ENCODE measurements at regions not wholly inside any gene's neighbourhood (a gene's known extent, or its start where the extent isn't known, plus 50 kb on each side); places are given as distances from the start of the nearest gene placed in this dataset.
"Not testable (repeated sequence)": the region's sequence is repeated elsewhere in the genome, so short reads cannot be mapped to it uniquely, and the experiment has no call there.

- no peak for DNase-seq (ENCODE audit: low spot score)
Observed at GRCh38 chr4:110848787-110849186, 225.9 kb upstream of the PITX2 start.

DNA sequence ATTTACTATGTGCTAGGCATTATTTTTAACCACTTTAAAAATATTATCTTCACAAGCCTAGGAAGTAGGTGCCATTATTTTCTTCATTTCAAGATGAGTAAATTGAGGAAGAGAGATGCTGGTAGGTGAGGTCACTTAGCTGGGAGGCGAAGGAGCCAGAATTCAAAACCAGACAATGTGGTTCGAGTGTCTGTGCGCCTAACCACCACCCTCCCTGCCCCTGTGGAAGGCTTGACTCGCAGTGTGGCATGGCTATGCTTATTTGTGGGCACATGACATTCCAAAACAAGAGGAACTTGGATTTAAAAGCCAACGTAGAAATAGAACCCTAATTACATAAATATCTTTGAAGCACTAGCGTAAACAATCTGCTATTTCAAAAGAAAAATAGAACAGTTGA, 226.6 kb upstream of the PITX2 start:
- no peak for DNase-seq (ENCODE audit: low spot score)

GRCh38 chr4:110850461-110851442, 227.9 kb upstream of the PITX2 start:
- DNase-seq (ENCODE audit: low spot score), result no peak

DNA sequence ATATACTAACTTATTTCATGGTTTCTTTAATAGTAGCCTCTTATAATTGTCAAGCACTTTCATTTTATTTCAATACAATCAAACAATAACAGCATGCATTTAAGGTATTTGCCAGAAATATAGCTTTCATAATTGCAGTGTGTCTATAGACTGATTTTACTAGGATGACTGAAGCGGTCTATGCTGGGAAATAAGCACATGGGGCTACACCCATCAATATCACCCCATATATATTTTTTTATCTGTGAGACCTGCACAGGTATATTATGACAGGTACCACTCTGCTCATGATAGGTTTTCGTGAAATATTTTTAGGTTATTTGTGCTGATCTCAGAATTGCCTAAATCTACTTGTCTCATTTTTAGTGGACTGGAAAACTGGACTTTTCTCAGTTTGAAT, 229.1 kb upstream of the PITX2 start:
- no peak for DNase-seq (ENCODE audit: low spot score)

GRCh38 chr4:110852793-110853192, 229.9 kb upstream of the PITX2 start:
- no peak for DNase-seq (ENCODE audit: low spot score)

- no peak for DNase-seq (ENCODE audit: low spot score)
Observed at GRCh38 chr4:110853242-110853641, 230.4 kb upstream of the PITX2 start.

- DNase-seq (ENCODE audit: low spot score), result peak; percentile 32
Observed at GRCh38 chr4:110854021-110854678, 231.3 kb upstream of the PITX2 start.

GRCh38 chr4:110860125-110860524, 237.2 kb upstream of the PITX2 start:
- DNase-seq (ENCODE audit: low spot score), result no peak

DNA sequence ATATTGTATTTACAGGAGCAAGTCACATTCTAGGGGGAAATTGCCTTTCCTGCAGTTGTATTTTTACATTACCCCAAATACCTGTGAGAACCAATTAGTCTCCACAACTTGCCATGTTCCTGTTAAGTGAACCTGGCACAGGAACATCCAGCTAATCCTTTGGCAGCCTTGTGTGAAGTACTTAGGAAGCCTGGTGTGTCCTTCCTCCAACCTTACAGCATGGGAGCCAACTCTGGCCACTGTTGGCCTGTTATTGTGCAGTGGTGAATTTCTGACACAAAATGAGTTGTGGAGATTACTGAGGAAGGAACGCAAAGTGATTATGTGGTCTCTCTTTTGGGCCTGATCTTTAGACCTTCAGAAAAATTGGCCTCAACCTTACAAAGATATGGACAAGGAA, 238.0 kb upstream of the PITX2 start:
- no peak for DNase-seq (ENCODE audit: low spot score)

DNA sequence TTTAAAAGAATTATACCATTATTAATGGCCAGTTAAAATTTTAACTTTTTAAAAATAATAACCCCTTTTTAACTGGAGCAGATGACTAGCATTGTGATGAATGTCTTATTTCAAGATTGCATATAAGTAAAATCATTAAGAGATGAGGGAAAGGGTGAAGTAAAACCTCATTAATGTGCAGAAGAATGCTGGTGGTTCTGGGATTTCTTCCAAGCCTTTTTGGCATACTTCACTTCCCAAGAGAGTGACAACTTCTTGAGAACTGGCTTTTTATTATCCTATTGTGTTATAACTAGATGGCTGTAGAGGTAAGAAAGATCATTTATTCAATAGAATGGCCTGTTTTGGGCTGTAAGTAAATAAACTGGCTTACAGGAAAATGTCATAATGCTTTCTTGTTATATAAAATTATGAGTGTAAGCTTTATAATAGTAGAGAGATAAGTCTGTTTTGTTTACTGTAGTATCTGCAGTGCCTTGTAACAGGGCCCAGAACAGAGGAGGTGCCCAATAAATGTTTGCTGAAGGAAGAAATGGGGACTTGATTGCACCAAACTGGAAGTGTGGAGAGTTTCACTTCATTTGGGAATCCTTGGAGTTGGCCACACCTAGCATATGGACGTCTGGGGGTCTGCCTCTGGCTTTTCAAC, 242.9 kb upstream of the PITX2 start:
- DNase-seq (ENCODE audit: low spot score), result no peak

DNA sequence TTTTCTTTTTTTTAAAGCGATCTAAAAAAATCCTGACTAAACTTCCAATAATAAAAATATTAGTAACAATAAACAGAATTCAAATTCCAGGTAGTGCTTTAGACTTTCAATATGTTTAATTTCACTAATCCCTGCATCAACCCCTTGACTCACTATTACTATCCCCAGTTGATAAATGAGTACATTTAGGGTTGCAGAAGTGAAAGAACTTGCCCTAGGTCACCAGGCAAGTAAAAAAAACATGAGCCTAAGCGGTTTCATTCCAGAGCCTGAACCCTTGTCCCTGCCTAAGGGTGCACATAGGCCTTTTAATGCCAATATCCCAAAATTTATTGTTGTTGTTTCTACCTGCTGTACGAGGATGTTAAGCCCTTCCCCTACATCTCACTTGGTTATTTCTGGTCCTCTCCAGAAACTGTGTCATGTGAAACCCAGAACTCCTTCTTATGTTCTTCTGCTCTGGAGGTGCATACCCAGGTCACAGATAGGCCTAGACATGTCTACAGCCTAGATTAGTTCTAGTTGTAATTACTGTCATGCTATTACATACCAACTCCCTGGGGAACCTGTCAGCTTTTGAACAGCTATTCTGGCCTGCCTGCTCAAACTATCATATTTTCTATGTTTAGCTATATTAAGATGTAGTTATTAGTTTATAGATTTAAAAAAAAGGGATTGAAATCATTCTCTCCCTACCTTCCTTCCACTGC, 244.5 kb upstream of the PITX2 start:
- no peak for DNase-seq (ENCODE audit: low spot score)

DNA sequence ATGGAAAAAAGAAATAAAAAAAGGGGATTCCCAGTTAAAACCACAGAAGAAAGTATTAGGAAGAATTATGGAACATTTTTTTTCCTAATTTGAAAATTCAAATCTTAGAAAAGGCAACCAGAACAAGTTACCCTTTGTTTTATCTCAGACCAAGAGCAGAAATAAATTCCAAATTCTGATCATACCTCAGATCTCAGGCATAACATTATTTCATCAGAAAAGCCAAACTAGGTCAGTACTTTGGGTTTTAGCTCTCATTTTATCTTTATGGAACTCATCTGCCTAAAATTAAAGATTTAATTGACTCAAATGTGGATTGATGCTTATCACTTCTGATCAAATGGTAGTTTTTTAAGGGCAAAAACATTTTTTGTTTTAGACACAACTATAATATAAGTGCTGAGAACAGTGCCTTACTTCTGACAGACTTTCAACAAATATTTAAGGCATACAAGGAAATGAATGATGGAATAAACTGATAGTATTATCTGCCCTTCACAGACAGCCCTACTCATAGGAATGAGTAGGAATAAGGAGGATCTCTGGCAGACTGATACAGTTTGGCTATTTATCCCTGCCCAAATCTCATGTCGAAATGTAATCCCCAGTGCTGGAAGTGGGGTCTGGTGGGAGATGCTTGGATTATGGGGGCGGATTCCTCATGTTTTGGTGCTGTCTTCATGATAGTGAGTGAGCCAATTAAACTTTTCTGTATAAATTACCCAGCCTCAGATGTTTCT, 245.3 kb upstream of the PITX2 start:
- DNase-seq (ENCODE audit: low spot score), result no peak

GRCh38 chr4:110869114-110869513, 246.2 kb upstream of the PITX2 start:
- peak; percentile 35 for DNase-seq (ENCODE audit: low spot score)

GRCh38 chr4:110869862-110870572, 247.1 kb upstream of the PITX2 start:
- no peak for DNase-seq (ENCODE audit: low spot score)

DNA sequence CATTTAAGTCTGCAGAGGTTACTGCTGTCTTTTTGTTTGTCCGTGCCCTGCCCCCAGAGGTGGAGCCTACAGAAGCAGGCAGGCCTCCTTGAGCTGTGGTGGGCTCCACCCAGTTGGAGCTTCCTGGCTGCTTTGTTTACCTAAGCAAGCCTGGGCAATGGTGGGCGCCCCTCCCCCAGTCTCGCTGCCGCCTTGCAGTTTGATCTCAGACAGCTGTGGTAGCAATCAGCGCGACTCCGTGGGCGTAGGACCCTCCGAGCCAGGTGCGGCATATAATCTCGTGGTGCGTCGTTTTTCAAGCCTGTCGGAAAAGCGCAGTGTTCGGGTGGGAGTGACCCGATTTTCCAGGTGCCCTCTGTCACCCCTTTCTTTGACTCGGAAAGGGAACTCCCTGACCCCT, 253.3 kb upstream of the PITX2 start:
- not testable (repeated sequence) for DNase-seq (ENCODE audit: low spot score)

- DNase-seq (ENCODE audit: low spot score), result no peak
Observed at GRCh38 chr4:110876866-110877265, 254.0 kb upstream of the PITX2 start.

DNA sequence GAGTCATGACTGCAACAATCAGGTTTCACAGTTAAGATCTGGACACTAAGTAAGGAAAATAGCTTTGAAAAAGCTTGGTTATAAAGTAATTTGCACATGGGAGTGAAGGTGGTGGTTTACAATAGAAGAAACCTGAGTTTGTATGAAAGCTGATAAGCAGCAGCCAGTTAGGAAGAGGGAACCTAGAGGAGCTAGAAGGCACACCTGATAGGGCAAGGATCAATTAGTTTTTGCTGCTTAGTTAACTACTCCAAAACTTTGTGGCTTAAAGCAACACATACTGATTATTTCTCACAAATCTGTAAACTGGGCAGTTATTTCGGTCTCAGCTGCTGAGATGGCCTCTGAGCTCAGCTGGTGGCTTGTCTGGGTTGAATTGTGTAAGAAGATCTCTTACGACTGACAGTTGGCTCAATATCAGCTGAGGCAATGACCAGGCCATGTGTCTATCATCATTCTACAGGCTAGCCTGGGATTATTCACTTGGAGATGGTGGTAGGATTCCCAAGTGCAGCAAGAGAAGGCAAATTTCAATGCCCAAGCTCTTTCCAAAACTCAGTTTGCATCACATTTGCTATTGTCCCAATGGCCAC, 255.0 kb upstream of the PITX2 start:
- DNase-seq (ENCODE audit: low spot score), result no peak

GRCh38 chr4:110878413-110878812, 255.5 kb upstream of the PITX2 start:
- DNase-seq (ENCODE audit: low spot score), result no peak

GRCh38 chr4:110878956-110879355, 256.1 kb upstream of the PITX2 start:
- DNase-seq (ENCODE audit: low spot score), result no peak

- no peak for DNase-seq (ENCODE audit: low spot score)
Observed at GRCh38 chr4:110886270-110886669, 263.4 kb upstream of the PITX2 start.
